ENCODE measurements at regions not wholly inside any gene's neighbourhood (a gene's known extent, or its start where the extent isn't known, plus 50 kb on each side); places are given as distances from the start of the nearest gene placed in this dataset.
"Not testable (repeated sequence)": the region's sequence is repeated elsewhere in the genome, so short reads cannot be mapped to it uniquely, and the experiment has no call there.

DNA sequence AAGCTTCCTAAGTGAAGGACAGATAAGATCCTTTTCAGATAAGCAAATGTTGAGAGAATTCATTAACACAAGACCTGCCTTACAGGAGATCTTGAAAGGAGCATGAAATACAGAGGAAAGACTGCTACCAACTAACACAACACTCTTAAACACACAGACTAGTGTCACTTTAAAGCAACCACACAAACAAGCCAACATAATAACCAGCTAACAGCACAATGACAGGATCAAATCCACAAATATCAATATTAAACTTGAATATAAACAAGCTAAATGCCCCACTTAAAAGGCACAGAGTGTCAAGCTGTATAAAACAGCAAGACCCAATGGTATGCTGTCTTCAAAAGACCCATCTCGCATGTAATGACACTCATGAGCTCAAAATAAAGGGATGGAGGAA lies 70.8 kb upstream of the HMGXB4 start:
- DNase-seq = no peak

DNA sequence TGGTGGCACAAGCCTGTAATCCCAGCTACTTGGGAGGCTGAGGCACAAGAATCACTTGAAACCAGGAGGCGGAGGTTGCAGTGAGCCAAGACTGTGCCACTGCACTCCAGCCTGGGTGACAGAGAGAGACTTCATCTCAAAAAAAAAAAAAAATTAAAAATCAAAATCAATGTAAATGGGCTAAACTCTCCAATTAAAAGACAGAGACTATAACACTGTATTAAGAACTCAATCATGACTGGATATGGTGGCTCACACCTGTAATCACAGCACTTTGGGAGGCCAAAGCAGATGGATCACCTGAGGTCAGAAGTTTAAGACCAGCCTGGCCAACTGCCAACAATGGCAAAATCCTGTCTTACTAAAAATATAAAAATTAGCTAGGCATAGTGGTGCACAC lies 68.4 kb upstream of the HMGXB4 start:
- DNase-seq = not testable (repeated sequence)

DNA sequence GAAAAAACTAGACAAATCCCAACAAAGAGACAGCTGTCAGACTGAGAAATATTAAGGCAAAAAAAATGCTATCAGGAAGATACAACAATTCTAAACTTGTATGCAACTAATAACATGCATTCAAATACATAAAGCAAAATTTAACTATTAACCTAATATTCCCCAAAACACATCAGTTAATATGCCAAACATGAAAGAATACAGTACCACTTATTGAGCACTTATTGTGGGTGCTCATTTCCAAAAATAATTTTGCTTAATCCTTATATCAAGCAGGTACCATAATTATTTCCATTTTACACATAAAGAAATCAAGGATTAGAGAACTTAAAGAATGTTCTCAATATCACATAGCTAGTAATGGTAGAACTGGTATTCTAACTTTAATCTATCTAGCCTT lies 67.7 kb upstream of the HMGXB4 start:
- DNase-seq = no peak

DNA sequence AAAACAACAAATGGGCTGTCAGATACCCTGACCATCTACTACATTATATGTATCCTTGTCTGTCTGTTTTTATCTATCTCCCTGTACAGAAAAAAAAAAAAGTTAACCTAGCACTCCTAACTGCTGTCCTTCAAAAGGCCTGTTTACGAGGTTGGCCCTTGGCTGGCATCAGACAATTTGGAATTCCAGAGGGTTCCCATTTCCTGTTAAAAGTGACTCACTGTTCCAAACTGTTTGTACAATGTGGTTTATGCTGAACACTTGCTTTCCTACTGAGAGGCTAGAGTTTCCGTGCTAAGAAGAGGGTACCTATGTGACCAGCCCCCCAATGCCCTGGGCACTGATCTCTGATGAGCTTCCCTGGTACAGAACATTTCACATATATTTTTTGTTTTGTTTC lies 65.9 kb upstream of the HMGXB4 start:
- DNase-seq = no peak

DNA sequence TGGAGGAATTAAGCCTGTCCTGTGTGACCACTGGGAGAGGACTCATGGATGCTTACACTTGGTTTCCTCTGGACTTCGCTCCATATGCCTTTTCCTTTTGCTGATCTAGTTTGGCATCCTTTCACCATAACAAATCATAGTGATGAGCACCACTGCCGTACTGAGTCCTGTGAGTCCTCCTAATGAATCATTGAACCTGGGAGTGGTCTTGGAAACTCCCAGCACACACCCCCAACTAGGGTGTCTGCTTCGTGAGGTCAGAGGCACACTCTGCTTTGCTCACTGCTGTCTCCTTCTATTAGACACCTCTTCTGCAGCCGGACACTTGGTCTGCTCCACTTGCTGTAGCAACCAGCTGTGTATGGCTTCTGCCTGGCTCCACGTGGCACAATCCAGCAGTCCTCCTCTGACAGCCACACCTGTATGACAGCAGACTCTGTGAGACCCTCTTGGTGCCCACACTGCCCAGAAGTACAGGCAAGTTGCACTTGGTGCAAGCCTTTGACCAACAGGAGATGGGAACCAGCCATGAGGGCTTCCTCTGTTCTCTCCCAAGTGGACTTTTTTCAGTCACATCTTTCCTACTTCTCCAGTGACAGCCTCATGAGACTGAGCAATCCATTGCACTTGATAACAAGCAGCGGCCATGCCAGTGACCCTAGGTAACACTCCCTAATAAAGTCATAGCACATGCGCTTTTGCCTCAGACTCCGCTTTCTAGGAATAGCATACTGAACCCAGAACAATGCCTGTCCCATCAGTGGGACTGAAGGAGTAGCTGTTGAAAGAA lies 65.0 kb upstream of the HMGXB4 start:
- no peak for DNase-seq

DNA sequence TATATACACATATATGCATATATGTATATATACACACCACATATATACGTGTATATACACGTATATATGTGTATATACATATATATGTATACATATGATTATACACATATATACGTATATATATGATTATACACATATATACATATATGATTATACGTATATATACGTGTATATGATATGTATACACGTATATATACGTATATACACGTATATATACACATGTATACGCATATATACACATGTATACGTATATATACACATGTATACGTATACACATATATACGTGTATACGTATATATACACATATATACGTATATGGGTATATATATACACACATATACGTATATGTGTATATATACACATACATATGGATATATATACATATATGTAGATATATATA lies 62.1 kb upstream of the HMGXB4 start:
- no peak for DNase-seq

DNA sequence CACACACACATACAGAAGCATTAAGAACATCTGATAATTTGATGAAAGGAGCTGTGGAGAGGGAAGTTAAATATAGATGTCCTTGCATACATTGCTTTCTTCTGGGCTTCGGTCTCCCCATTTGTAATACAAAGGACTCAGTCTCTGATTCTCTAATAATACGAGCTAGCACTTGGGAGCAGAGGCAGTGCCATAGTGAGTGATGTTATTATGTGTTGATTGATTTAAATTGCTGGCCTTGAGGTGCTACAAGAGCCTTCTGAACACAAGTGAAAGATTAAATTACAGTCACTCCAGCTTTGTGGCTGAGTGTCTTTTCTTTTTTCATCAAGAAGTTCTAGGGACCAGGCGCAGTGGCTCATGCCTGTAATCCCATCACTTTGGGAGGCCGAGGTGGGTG lies 61.5 kb upstream of the HMGXB4 start:
- DNase-seq = no peak

DNA sequence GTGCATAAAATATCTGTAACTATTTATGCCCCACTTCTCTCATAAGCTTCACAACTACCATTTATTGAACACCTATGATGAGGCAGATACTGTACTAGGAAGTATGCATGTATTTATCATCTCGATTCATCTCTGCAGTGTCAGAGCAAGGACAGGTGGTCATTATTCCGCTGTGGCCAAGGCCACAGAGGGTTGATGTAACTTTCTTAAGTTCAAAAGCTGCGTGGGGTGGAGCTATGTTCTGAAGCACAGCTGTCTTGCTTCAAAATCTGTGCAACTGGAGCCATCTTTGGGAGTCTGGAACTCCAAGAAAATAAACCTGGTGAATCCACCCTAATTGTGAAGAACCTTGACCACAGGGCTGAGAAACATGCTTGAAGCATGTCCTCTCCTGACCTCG lies 60.2 kb upstream of the HMGXB4 start:
- no peak for DNase-seq

DNA sequence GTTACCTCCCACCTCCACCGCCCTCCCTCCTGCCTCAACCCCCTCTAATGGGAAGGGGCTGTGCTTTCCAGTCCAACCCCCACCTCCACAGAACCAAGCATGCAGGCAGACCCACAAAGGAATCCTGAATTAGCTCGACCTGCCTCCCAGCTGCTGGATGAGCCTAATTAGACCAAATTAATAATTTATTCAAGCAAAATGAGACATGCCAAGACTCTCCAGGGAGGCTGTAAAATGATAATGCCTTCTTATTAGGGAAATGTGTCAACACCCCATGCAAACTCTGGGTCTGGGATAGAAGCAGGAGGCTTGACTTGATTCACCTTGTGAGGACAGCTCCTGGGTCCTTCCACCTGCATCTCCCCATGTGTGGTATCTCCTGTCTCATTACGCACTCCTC lies 59.4 kb upstream of the HMGXB4 start:
- DNase-seq = no peak

DNA sequence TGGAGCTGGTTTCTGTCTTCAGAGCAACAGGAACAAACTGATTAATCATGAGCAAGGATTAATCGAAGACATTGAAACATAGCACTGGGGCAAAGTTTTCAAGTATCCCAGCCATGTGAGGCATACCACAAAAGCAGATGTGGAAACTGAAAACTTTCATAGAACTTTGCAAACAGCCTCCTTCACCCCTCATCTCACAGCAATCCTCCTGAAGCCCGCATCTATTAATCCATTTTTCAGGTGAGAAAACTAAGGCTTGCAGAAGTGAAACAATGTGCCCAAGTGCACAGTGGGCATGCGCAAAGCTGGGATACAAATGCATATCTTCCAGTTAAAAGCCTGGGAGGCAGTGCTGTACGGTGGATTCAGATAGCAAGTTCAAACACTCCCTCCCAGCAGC lies 58.6 kb upstream of the HMGXB4 start:
- DNase-seq = no peak

DNA sequence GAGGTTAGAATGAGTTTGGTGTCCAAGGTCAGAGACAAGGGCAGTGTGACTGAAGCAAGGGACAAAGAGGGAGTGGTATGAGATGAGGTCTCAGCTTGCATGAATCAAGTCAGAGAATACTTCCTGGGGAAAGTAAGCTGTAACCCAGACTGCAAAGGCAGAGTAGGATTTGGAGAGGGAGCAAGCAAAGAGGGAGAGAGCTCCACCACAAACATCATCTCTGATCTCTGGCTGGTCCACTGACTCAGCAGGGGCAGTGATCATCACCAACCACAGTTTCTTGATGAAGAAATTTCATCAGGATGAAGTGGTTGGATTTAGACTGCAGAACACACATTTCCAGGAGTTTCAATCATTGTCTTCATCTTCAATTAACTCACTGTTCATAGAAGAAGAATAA lies 54.9 kb upstream of the HMGXB4 start:
- DNase-seq = no peak

DNA sequence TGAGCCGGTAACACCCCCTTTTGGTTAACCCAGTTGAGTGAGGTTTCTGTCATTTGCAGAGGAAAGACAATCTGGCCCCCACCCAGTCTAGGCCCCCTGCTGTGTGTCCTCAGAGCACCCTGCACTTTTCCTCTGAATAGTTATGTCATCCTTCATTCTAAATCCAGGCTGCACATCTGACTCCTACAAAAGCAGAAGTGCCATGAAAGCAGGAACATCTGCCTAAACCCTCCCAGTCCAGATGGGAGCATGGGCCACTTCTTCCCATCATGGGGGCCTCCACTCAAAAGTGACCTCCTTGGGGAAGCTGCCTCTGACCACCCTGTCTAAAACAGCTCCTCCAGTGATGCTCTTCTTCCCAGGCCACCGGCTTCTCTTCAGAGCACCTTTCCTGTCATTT lies 53.7 kb upstream of the HMGXB4 start:
- DNase-seq = no peak

DNA sequence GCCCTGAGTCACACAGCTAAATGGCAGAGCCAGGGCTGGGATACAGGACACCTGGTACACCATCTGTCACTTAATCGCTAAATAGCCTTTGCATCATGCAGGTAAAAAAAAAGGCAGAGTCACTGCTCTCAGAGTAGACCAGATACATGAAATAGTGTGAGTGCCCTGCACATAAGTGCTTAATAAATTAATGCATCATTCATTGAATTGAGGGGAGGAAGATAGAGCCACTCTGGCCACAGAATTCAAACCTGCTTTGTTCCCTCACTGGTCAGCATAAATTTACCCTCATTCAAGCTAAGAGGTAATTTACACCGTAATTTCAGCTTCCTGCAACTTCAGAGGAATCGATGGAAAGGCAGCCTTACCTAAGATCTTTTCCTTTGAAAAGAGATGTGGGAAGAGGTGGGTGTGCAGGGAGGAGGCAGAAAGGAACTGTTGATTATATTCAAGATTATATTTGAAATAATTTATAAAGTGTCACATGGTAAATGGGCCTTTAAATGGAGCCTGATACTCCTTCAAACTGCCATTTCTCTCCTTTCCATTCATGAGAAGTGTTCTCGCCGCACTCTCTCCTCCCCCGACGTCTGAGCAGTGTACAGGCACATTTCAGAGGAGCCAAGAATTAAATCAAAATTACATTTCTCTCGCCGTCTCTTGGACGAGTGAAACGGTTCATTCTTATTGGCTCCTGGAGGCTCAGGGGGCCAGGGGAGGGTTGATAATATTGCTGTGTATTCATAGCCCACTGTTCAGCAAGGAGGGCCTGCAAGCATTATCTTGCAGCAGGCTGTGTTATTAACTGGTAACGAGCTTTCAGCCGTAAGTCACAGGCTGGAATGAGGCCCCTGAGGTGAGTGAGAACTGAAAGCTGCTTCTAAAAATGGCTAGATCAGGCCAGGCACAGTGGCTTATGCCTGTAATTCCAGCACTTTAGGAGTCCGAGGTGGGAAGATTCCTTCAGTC lies 52.2 kb upstream of the HMGXB4 start:
- no peak for DNase-seq

DNA sequence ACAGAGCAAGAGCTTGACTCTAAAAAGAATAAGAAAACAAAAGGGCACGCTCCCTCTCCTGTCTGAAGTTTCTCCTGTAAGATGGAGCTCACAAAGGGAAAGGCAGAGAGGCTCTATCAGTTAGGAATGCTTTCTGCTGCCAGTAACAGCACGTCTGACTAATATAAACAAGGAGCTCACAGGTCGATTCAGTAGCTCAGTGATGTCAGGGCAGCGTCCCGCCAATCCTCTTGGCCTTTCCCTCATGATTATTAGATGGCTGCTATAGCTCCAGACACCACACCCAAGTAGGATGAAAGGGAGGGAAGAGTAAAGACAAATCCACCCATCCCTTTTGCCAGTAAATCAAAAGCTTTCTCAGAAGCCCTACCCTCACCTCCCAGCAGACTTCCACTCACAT lies 51.3 kb upstream of the HMGXB4 start:
- DNase-seq = no peak

DNA sequence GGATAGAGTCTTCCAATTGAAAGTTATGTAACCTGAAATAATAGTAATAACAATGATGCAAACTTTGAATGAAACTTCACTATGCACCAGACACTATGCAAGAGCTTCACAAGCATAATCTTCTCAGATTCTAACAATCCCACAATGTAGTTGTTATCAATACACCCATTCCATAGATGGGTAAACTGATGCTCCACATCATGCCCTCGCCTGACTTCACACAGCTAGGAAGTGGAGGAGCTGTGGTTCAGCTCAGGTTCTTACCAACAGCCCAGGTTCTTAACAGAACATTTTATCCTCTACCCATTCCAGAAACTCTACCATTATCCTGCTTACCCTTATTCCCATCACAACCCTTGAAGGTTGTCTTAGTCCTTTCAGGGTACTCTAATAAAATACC lies 50.4 kb upstream of the HMGXB4 start:
- no peak for DNase-seq
